Loucy (cell line): ENCODE measurements at regions not wholly inside any gene's neighbourhood (a gene's known extent, or its start where the extent isn't known, plus 50 kb on each side); places are given as distances from the start of the nearest gene placed in this dataset.

Experiments
- H2AFZ ChIP-seq: fragments of 200-600 bp; sonication (generic); 2 replicates; pipeline ENCODE4 v1.6.0; 2016; ENCODE audit warnings: antibody characterized with exemption, mild to moderate bottlenecking, low read length, moderate library complexity
- H3F3A ChIP-seq: fragments of 200-600 bp; 2 replicates; pipeline ENCODE4 v1.6.0; 2016; ENCODE audit warnings: antibody characterized with exemption, low read depth, mild to moderate bottlenecking
- H3K27me3 ChIP-seq: fragments of 200-600 bp; sonication (generic); 2 replicates; pipeline ENCODE4 v1.6.1; 2014; ENCODE audit warnings: low read length, mild to moderate bottlenecking; ENCODE audit not compliant: insufficient read depth, poor library complexity, severe bottlenecking
- H3K36me3 ChIP-seq: fragments of 200-600 bp; sonication (generic); 2 replicates; pipeline ENCODE4 v1.6.1; 2016; ENCODE audit warnings: low read length; ENCODE audit not compliant: insufficient read depth
- H3K4me1 ChIP-seq: fragments of 200-600 bp; sonication (generic); 2 replicates; pipeline ENCODE4 v1.5.1; 2014; ENCODE audit warnings: low read length, mild to moderate bottlenecking; ENCODE audit not compliant: insufficient read depth, poor library complexity, severe bottlenecking
- H3K4me2 ChIP-seq: fragments of 200-600 bp; sonication (generic); 2 replicates; pipeline ENCODE4 v1.6.0; 2014; ENCODE audit warnings: antibody characterized with exemption, low read length, low read depth, mild to moderate bottlenecking; ENCODE audit not compliant: poor library complexity, severe bottlenecking
- H3K4me3 ChIP-seq: fragments of 200-600 bp; sonication (generic); 2 replicates; pipeline ENCODE4 v1.5.1; 2014; ENCODE audit warnings: low read length, mild to moderate bottlenecking, mixed read lengths; ENCODE audit not compliant: poor library complexity, severe bottlenecking
- H3K79me2 ChIP-seq: fragments of 200-600 bp; sonication (generic); 2 replicates; pipeline ENCODE4 v1.6.1; 2014; ENCODE audit warnings: low read length; ENCODE audit not compliant: insufficient read depth
- H3K9ac ChIP-seq: fragments of 200-600 bp; sonication (generic); 2 replicates; pipeline ENCODE4 v1.6.0; 2014; ENCODE audit warnings: mild to moderate bottlenecking, low read depth, low read length, moderate library complexity; ENCODE audit not compliant: poor library complexity, severe bottlenecking
- H3K9me2 ChIP-seq: fragments of 200-600 bp; sonication (generic); replicated peaks from 2 replicates; pipeline ENCODE4 v1.6.1; 2016; ENCODE audit warnings: low read depth, low read length, mixed read lengths
- H3K9me3 ChIP-seq: fragments of 200-600 bp; sonication (generic); 2 replicates; pipeline ENCODE4 v1.6.1; 2014; ENCODE audit warnings: mild to moderate bottlenecking, antibody characterized with exemption, low read length, low read depth; ENCODE audit not compliant: insufficient read depth
- H4K20me1 ChIP-seq: fragments of 200-600 bp; sonication (generic); 2 replicates; pipeline ENCODE4 v1.6.0; 2014; ENCODE audit warnings: antibody characterized with exemption, low read length, mild to moderate bottlenecking; ENCODE audit not compliant: insufficient read depth, poor library complexity, severe bottlenecking
- EZH2phosphoT487 ChIP-seq: fragments of 200-600 bp; IDR thresholded peaks from 2 replicates; pipeline ENCODE4 v1.6.1; 2018; ENCODE audit warnings: antibody characterized with exemption, mild to moderate bottlenecking, moderate library complexity, borderline replicate concordance
- TF ChIP-seq, protein P1 (sequence below): fragments of 200-600 bp; sonication (generic); conservative IDR thresholded peaks from 2 replicates; pipeline ENCODE4 v1.5.1; 2014; ENCODE audit warnings: mild to moderate bottlenecking, antibody characterized with exemption, low read length

DNA sequence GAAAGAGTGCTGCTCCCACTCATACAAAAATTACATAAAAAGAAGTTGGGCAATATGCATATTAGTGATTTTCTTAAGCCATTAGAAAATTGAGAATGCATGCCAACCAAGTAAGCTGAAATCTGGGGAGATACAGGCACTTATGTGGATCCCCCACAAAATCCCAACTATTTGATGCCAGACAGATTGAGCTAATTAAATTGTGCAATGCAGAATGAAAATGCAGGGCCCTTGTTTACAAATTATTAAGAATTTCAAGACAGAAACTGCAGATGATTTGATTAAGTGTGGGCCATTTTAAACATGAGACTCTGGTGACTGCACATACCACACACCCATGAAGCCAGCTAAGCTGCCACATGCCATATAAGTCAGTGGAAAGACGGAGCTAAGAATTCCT lies 554.5 kb downstream of the CBLN2 start:
- Histone ChIP-seq H2AFZ (no peak overlapping the region), H3K27me3 (no peaks in the 10 kb centered on the region), H3F3A (no peaks in the 10 kb centered on the region), H3K79me2 (no peaks in the 10 kb centered on the region), H3K4me3 (no peak overlapping the region), H3K4me2 (no peak overlapping the region), H3K9me3 (no peaks in the 10 kb centered on the region), H4K20me1 (no peaks in the 10 kb centered on the region), H3K36me3 (no peaks in the 10 kb centered on the region), H3K9me2 (no peaks in the 10 kb centered on the region), H3K4me1 (no peaks in the 10 kb centered on the region), H3K9ac (no peak overlapping the region)
- TF ChIP-seq EZH2phosphoT487, result no peak
- TF ChIP-seq, protein P1, sequence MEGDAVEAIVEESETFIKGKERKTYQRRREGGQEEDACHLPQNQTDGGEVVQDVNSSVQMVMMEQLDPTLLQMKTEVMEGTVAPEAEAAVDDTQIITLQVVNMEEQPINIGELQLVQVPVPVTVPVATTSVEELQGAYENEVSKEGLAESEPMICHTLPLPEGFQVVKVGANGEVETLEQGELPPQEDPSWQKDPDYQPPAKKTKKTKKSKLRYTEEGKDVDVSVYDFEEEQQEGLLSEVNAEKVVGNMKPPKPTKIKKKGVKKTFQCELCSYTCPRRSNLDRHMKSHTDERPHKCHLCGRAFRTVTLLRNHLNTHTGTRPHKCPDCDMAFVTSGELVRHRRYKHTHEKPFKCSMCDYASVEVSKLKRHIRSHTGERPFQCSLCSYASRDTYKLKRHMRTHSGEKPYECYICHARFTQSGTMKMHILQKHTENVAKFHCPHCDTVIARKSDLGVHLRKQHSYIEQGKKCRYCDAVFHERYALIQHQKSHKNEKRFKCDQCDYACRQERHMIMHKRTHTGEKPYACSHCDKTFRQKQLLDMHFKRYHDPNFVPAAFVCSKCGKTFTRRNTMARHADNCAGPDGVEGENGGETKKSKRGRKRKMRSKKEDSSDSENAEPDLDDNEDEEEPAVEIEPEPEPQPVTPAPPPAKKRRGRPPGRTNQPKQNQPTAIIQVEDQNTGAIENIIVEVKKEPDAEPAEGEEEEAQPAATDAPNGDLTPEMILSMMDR, result no peak

DNA sequence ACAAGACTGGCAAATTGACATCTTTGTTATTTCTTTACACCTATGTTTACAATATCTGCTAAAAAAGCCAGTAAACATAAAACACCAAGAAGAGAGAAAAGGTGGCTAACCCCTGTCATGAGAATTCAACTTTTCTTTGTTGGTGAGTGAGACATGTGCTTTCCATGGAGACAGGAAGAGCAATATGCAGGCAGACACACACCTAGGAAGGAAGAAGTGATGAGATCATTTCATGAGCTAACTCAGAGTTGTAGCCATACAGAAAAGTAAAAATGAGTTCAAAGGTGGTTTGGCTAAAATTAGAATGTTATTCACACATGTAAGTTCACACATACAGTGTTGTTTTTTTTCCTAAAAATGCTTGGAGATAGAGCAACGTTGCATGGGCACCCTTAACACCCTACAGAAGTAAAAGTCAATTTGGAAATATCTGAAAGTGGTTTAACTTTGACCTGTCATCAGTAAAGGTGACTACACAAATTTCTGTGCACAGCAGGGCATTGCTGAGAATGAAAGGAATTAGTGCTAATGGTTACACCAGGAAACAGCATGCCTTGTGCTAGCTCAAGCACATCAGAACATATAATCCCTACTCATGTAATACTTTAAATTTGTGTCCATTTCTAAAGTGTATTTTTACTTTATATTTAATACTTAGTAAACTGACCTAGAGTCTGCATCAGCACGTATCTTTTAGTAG lies 557.6 kb downstream of the CBLN2 start:
- Histone ChIP-seq H2AFZ (no peak overlapping the region), H3K4me1 (no peaks in the 10 kb centered on the region), H3K9ac (no peak overlapping the region), H3K4me2 (no peak overlapping the region), H3K27me3 (no peaks in the 10 kb centered on the region), H3K79me2 (no peaks in the 10 kb centered on the region), H4K20me1 (no peaks in the 10 kb centered on the region), H3K9me3 (no peaks in the 10 kb centered on the region), H3K4me3 (no peak overlapping the region), H3K9me2 (no peaks in the 10 kb centered on the region), H3F3A (no peaks in the 10 kb centered on the region), H3K36me3 (no peaks in the 10 kb centered on the region)
- TF ChIP-seq EZH2phosphoT487, result no peak
- TF ChIP-seq, protein P1, result no peak

DNA sequence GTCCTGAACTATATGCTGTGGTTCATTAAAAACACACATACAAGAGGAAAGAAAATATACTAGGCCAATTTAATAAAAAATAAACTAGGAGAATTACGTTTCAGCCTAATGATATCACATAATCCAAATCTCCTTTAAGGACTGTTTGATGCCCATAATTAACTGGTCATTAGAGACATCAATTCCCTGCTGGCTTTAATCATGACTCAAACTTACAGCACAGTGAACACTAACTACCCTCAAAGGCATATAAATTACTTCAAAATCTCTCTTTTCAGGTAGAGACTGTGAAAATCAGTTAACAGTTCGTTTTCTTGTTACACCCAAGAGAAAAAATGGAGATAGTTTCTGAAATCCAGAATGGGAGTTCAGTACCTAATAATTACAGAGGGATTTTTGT lies 567.4 kb downstream of the CBLN2 start:
- Histone ChIP-seq H3K9me3 (no peaks in the 10 kb centered on the region), H3K4me2 (no peak overlapping the region), H3F3A (no peaks in the 10 kb centered on the region), H3K4me3 (no peak overlapping the region), H3K9ac (no peak overlapping the region), H3K79me2 (no peaks in the 10 kb centered on the region), H3K27me3 (no peaks in the 10 kb centered on the region), H4K20me1 (no peaks in the 10 kb centered on the region), H3K9me2 (no peaks in the 10 kb centered on the region), H2AFZ (no peak overlapping the region), H3K4me1 (no peaks in the 10 kb centered on the region), H3K36me3 (no peaks in the 10 kb centered on the region)
- TF ChIP-seq EZH2phosphoT487, result no peak
- TF ChIP-seq, protein P1, result no peak
